ES-I3 (cell line): ENCODE measurements at regions not wholly inside any gene's neighbourhood (a gene's known extent, or its start where the extent isn't known, plus 50 kb on each side); places are given as distances from the start of the nearest gene placed in this dataset.

ENCODE experiments used
- H3K36me3 ChIP-seq: 2 replicates; pipeline ENCODE4 v1.6.1; 2013; ENCODE audit warnings: mild to moderate bottlenecking, low read length, control low read depth, moderate library complexity; ENCODE audit not compliant: insufficient read depth
- H3K4me1 ChIP-seq: 2 replicates; pipeline ENCODE4 v1.6.1; 2013; ENCODE audit warnings: mild to moderate bottlenecking, control low read depth, low read length; ENCODE audit not compliant: insufficient read depth
- H3K9ac ChIP-seq: 2 replicates; pipeline ENCODE4 v1.6.1; 2013; ENCODE audit warnings: low read depth, mild to moderate bottlenecking, low read length, moderate library complexity
- H3K9me3 ChIP-seq: 2 replicates; pipeline ENCODE4 v1.6.1; 2013; ENCODE audit warnings: mild to moderate bottlenecking, low read length, moderate library complexity; ENCODE audit not compliant: control insufficient read depth, insufficient read depth

DNA sequence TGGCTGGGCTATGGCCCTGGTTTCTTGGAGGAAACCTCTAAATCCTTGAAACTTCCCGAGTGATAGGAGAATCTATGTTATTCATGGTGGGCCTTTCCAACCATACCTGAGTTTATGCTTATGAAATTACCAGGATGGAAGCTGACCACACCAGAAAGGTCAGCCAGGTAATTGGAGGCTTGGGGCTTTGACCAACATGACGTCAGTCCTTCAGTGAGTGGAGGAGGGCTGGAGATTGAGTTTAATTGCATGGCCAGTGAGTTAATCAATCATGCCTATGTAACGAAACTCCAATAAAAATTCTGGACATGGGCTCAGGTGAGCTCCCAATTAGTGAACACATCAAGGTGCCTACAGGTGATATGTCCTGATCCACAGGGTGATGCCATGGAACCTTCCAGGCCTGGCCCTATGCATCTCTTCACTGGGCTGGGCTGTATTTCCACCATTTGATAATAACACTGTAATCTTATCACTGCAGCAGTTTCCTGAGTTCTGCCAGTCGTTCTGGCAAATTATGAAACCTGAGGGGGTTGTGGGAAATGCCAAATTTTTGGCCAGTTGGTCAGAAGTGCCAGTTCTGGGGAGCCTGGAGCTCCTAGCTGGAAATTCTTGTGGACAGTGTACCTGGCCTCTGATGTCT, 106.5 kb downstream of the CDH26 start:
- H3K36me3 ChIP-seq, result no peaks in the 10 kb centered on the region
- H3K4me1 ChIP-seq, result no peaks in the 10 kb centered on the region; the same call in 1 of the 2 replicates
- H3K9me3 ChIP-seq, result no peaks in the 10 kb centered on the region
- no peak overlapping the region for H3K9ac ChIP-seq

DNA sequence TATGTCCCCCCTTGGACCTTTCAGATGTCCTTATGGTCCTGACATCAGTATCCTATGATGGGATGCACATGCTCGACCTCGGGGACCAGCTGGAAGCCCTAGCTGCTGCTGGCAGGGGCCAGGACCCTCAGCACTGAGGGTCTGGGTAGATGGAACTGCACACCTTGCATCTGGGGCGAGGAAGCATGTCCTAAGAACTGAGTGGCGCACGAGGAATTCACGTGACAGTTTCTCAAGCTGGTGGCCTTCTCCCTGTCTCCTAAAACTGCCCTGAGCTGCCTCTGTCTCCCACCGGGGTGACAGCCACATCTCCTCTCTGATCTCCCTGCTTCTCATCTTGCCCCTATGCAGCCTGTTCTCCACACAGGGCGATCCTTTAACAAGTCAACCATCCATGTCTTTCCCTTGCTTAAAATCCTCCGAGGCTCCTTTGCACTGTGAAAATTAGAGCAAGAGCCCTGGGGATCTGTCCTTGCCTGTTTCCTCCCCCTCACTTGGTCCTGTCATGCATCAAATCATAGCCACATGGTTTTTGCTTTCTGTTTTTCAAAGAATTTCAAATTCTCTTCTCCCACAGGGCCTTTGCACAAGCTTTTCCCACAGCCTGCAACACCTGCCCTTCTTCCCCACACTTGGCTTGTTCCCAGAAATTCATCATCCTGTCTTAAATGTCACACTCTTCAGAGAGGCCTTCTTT, 107.7 kb downstream of the CDH26 start:
- Histone ChIP-seq H3K9me3 (no peaks in the 10 kb centered on the region), H3K4me1 (no peaks in the 10 kb centered on the region; the same call in 1 of the 2 replicates), H3K9ac (no peak overlapping the region), H3K36me3 (no peaks in the 10 kb centered on the region)

DNA sequence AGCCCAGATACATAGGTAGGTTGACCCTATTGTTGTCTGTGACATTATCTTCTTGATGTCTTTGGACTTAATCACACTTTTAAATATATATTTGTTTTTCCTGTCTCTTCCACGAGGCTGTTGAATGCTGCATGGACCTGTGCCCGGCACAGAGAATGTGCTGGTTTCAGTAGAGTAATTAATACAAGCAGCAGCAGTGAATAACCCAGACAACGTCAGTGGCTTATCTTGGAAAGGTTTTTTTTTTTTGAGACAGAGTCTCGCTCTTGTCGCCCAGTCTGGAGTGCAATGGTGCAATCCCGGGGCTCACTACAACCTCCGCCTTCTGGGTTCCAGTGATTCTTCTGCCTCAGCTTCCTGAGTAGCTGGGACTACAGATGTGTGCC, 108.2 kb downstream of the CDH26 start:
- no peaks in the 10 kb centered on the region for H3K36me3 ChIP-seq
- no peaks in the 10 kb centered on the region for H3K9me3 ChIP-seq
- H3K4me1 ChIP-seq, result no peaks in the 10 kb centered on the region; the same call in 1 of the 2 replicates
- no peak overlapping the region for H3K9ac ChIP-seq

DNA sequence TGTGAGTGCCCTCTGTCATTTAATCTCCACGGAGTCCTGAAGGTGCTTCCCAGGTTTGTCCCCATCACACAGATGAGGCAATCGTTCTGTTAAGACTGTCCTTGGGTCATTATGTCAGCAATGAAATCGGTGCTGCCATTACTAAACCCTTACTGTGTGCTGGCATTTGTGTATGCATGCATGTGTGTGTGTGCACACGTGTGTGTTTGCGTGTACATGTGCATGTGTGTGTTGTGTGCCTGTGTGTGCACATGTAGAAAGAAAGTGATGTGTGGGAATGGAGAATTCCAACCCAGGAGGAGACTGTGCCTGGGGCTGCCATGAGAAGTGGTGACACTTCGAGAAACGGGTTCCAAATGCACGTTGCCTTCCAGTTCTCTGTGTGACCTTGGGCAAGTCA, 110.3 kb downstream of the CDH26 start:
- Histone ChIP-seq H3K36me3 (no peaks in the 10 kb centered on the region), H3K9me3 (no peaks in the 10 kb centered on the region), H3K4me1 (no peaks in the 10 kb centered on the region), H3K9ac (no peak overlapping the region)

DNA sequence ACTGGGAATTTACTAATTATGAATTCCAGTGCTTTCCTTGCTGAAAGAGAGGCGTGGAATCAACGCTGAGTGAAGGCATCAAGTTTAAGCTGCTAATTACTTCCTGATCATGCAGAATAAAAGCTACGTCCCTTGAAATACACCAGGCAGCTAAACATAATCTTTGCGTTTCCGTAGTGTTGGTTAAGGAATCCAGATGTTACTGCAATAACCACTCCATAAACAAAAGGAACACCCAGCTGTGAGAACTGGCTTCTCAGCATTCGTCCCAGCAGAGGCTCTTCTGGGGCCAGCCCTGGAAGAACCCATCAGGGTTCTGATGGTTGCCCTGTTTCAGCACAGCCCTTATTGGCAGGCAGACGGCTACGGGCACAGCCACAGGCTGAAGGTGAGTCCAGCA, 111.4 kb downstream of the CDH26 start:
- Histone ChIP-seq H3K36me3 (no peaks in the 10 kb centered on the region), H3K4me1 (no peaks in the 10 kb centered on the region), H3K9ac (no peak overlapping the region), H3K9me3 (no peaks in the 10 kb centered on the region)

DNA sequence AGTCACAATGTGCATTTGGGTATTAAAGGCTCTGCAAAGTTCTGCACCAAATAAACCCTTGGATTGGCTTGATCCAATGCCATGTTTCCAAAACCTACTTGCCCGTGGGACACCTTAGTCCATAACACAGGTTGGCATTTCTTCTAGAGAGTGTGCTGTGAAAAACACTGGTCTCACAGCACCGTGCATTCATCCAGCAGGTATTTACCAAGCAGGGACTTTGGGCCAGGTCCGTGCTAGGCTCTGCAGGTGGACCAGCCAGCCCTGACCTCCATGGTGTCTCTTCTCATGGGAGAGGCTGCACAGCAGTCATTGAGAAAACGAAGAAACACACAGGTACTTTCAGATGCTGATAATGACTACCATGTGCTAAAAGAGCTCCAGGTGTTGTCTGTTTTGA, 112.6 kb downstream of the CDH26 start:
- H3K36me3 ChIP-seq, result no peaks in the 10 kb centered on the region
- no peaks in the 10 kb centered on the region for H3K9me3 ChIP-seq
- H3K9ac ChIP-seq, result no peak overlapping the region
- no peaks in the 10 kb centered on the region for H3K4me1 ChIP-seq

DNA sequence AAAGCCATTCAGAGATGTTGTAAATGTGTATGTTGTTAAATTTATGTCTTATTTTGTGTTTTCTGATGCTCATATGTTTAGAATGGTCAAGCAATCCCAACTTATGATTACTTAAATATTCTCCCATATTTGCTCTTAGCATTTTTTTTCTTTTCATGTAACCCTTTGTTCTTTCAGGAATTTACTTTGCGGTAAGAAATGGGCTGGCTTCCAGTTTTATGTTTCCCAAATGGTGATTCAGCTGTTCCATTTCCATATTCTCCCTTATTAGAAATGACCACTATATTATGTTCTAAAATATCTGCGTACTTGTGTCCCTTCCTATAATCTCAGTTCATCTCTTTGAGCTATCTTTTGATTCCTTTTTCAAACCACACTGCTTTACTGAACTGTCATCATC, 113.7 kb downstream of the CDH26 start:
- Histone ChIP-seq H3K4me1 (no peaks in the 10 kb centered on the region), H3K9ac (no peak overlapping the region), H3K9me3 (no peaks in the 10 kb centered on the region), H3K36me3 (no peaks in the 10 kb centered on the region)

DNA sequence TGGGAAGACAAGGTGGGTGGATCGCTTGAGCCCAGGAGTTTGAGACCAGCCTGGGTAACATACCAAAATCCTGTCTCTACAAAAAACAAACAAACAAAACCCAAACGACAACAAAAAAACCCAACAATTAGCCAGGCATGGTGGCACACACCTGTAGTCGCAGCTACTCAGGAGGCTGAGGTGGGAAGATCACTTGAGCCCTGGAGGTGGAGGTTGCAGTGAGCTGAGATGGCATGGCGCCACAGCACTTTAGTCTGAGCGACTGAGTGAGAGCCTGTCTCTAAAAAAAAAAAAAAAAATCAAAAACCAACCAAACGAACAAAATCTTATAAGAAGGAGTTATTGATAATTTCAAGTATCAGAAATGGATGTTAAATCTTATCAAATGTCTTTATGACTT, 114.9 kb downstream of the CDH26 start:
- Histone ChIP-seq H3K9me3 (no peaks in the 10 kb centered on the region), H3K4me1 (no peaks in the 10 kb centered on the region; the same call in 1 of the 2 replicates), H3K36me3 (no peaks in the 10 kb centered on the region), H3K9ac (no peak overlapping the region)

DNA sequence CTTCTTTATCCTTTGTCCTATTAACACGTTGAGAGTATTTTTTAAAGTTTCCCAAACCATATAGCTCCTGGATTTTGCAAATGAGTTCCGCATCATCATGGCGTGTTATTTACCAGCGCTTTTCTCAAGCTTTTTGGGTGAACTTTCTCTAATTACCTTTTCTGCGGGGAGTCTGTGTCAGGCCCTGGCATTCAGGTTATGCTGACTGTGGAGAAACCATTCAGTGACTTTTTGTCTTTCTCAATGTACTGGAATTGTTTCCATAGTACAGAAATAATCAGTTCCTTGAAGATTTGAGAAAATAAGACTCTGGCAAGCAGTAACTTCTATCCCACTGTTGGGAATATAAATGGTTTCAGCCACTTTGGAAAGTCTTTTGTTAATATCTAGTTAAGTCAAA, 115.3 kb downstream of the CDH26 start:
- Histone ChIP-seq H3K9ac (no peak overlapping the region), H3K36me3 (no peaks in the 10 kb centered on the region), H3K9me3 (no peaks in the 10 kb centered on the region), H3K4me1 (peaks cover under 1% of the 10 kb centered on the region; the same call in 1 of the 2 replicates)

DNA sequence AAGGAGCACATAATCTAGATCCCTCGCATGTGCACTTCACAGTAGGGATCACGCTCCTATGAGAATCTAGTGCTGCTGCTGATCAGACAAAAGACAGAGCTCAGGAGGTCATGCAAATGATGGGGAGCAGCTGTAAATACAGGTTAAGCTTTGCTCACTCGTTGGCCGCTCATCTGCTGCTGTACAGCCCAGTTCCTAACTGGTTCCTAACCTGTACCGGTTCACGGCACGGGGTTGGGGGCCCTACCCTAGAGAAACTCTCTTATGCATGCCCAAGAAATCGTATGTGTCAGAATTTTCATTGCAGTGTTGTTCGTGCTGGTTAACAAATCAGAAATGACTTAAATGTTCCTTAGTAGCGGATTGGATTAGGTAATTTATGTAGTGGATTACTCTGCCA, 116.1 kb downstream of the CDH26 start:
- no peaks in the 10 kb centered on the region for H3K9me3 ChIP-seq
- H3K36me3 ChIP-seq, result no peaks in the 10 kb centered on the region
- no peak overlapping the region for H3K9ac ChIP-seq
- H3K4me1 ChIP-seq, result peaks cover 3% of the 10 kb centered on the region; the same call in 1 of the 2 replicates

DNA sequence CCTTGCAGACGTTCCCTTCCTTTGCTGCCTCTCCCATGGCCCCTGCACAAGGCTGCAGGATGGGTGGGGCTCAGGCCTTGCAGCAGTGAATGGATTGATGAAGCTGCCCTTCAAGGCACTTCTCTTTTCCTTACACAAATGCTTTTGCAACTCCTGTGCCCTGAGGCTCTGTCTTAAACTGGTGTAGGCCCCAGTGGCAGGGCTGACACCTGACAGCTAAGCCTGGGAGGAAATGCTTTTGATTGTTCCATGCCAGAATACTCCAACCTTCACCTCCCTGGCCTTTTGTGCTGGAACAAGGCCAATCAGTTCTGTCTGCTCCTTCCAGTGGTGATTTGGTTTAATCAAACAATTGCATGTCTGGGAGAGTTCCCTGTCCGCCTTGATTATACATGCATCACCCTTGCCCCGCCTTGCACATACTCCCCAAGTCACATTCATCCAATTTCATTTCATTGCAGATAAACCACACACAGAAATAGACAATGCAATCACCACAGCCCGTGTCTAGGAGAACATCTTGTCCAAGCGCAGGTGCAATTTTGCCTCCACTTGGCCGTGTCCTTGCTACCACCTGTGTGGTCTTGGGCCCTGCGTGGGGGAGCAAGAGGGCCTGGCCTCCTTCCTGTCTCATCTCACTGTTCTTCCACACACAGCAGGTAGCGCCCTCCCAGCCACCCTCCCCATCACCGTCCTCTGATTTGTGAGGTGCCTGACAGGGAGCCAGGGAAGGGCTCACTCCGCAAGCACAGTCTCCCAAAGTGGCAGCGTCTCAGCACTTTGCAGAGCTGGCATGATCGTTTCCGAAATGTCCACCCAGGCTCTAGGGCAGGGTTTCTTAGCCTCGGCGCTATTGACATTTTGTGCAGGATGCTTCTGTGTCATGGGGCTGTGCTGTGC, 120.4 kb downstream of the CDH26 start:
- Histone ChIP-seq H3K9me3 (no peaks in the 10 kb centered on the region), H3K9ac (no peak overlapping the region), H3K36me3 (no peaks in the 10 kb centered on the region), H3K4me1 (peaks cover 3% of the 10 kb centered on the region; the same call in 1 of the 2 replicates)

DNA sequence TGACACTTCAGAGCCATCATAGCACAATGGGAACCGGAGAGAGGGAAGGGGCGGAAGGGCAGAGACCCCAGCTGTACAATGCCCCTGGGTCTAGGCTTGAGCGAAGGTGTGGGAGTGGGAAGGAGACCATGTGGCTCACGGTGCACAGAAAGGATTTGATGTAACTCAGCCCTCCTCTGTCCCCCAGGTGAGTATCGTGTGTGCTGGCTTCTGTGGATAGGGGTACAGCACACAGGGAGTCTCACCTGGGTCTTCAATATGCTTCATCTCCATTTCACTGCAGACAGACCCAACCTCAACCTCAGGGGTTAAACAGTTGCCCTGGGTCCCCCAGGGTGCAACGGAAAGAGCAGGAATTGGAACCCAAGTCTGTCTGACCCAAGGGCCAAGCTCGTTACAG, 122.2 kb downstream of the CDH26 start:
- Histone ChIP-seq H3K9me3 (no peaks in the 10 kb centered on the region), H3K9ac (no peak overlapping the region), H3K4me1 (peaks cover 3% of the 10 kb centered on the region; the same call in 1 of the 2 replicates), H3K36me3 (no peaks in the 10 kb centered on the region)

DNA sequence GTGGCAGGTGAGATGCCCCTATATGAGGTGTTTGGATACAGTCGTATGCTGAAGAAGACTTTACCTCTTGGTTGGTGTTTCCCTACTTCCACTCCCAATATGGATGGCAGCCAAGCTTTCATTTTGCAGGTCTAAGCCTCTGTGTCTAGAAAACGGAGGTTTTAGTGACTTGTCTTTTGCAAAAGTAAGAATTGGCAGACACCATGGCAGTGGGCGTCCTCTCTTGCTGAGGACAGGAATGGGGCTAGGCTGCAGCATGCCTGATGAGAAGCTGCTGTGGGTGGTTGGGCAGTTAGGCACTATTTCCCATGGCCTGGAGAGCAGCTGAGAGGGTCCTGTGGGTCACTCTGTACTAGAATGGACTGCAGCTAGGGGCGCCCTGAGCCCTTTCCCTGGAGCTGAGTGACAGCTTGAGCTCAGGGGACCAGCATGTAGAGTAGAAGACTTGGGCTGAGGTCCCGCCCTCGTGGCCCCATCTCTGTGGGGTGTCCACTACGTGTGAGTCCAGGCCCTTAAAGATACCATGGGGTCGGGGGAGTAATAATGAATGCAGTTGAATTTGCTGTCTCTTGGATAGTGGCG, 127.4 kb downstream of the CDH26 start:
- H3K9me3 ChIP-seq, result no peaks in the 10 kb centered on the region
- H3K9ac ChIP-seq, result no peak overlapping the region
- no peaks in the 10 kb centered on the region for H3K36me3 ChIP-seq
- no peaks in the 10 kb centered on the region for H3K4me1 ChIP-seq

DNA sequence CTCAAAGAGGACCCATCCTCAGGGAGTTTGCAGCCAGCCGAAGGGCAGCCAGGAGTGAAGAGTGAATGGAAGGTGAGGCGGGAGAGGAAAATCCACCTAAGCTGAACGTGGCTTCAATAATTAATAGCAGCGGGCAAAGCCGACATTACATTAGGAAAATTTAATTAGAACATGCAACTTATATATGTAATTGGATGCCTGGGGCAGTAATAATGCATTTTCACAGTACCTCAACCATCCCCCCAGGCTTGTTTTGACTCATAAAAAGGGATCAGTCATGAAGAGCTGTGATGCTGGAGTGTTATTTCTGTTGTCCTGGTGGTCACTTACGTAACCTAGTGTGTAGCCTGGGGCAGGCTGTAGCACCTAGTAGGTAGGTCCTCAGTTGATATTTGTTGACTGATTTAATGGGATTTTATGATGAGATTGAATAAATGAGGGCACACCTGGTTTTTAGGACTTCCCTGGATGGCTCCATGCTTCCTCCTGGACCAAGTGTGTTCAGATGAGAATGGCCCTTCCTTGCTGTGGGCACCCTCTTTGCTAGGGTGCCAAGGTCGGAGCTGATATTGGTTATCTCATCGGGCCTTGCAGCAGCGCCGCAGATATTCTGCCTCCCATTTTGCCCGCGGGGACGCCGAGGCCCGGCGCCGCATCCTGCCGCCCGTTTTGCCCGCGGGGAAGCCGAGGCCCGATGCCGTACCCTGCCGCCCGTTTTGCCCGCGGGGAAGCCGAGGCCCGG, 128.8 kb downstream of the CDH26 start:
- H3K9ac ChIP-seq, result no peak overlapping the region
- no peaks in the 10 kb centered on the region for H3K4me1 ChIP-seq
- no peaks in the 10 kb centered on the region for H3K36me3 ChIP-seq
- no peaks in the 10 kb centered on the region for H3K9me3 ChIP-seq
